Esophagus squamous epithelium (tissue), 4 donors: ENCODE measurements at regions not wholly inside any gene's neighbourhood (a gene's known extent, or its start where the extent isn't known, plus 50 kb on each side); places are given as distances from the start of the nearest gene placed in this dataset.

Experiments used
- CTCF ChIP-seq, 6 experiments: fragments of 450-650 bp in 4 of 6; fragments of 200-600 bp in 2 of 6; sonication (generic) in 2 of 6; IDR thresholded peaks; one replicate each; pipeline ENCODE4 v1.5.1; 2016 to 2019; ENCODE audit warnings: antibody characterized with exemption in 6 of 6, mild to moderate bottlenecking in 4 of 6, moderate library complexity in 4 of 6
- POLR2A ChIP-seq, 4 donors: fragments of 450-650 bp; IDR thresholded peaks; one replicate each; pipeline ENCODE4 v1.6.1; 2017; ENCODE audit warnings: antibody characterized with exemption in 4 of 4, mild to moderate bottlenecking in 4 of 4, moderate library complexity in 3 of 4

GRCh38 chr9:86788456-86788855 lies 158.8 kb downstream of the GAS1 start:
- no peak for TF ChIP-seq CTCF (IDR thresholded peaks at IDR 0.05)
- TF ChIP-seq POLR2A (IDR thresholded peaks at IDR 0.05): no peak
